Transverse colon (tissue), 4 donors: ENCODE measurements at regions not wholly inside any gene's neighbourhood (a gene's known extent, or its start where the extent isn't known, plus 50 kb on each side); places are given as distances from the start of the nearest gene placed in this dataset.
"Not testable (repeated sequence)": the region's sequence is repeated elsewhere in the genome, so short reads cannot be mapped to it uniquely, and the experiment has no call there.

ENCODE experiments used
- EP300 ChIP-seq: sonication (generic); formaldehyde crosslinking; IDR thresholded peaks from one replicate; pipeline ENCODE4 v1.6.1; 2017; ENCODE audit warnings: antibody characterized with exemption, low read depth
- POLR2A ChIP-seq: fragments of 450-650 bp; IDR thresholded peaks from one replicate; pipeline ENCODE4 v1.6.1; 2016; ENCODE audit warnings: antibody characterized with exemption, mild to moderate bottlenecking, moderate library complexity
- POLR2AphosphoS5 ChIP-seq, 3 donors: sonication (generic); formaldehyde crosslinking; IDR thresholded peaks; one replicate each; pipeline ENCODE4 v1.6.1; 2016; ENCODE audit warnings: antibody characterized with exemption in 3 of 3
- TF ChIP-seq, protein P1 (sequence below), 5 experiments: fragments of 200-600 bp in 3 of 5; fragments of 450-650 bp in 2 of 5; sonication (generic) in 3 of 5; IDR thresholded peaks; 1 replicate in 2 of 5; 2 replicates in 3 of 5; pipeline ENCODE4 v1.5.1; 2016 to 2017; ENCODE audit warnings: antibody characterized with exemption in 5 of 5, inconsistent platforms in 3 of 5, mild to moderate bottlenecking in 2 of 5, moderate library complexity in 1 of 5

DNA sequence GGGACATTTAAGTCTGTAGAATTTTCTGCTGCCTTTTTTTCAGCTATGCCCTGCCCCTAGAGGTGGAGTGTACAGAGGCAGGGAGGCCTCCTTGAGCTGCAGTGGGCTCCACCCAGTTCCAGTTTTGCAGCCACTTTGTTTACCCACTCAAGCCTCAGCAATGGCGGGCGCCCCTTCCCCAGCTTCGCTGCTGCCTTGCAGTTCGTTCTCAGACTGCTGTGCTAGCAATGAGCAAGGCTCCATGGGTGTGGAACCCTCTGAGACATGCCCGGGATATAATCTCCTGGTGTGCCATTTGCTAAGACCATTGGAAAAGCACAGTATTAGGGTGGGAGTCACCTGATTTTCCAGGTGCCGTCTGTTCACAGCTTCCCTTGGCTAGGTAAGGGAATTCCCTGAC, 68.0 kb upstream of the SEMA3E start:
- TF ChIP-seq, protein P1, sequence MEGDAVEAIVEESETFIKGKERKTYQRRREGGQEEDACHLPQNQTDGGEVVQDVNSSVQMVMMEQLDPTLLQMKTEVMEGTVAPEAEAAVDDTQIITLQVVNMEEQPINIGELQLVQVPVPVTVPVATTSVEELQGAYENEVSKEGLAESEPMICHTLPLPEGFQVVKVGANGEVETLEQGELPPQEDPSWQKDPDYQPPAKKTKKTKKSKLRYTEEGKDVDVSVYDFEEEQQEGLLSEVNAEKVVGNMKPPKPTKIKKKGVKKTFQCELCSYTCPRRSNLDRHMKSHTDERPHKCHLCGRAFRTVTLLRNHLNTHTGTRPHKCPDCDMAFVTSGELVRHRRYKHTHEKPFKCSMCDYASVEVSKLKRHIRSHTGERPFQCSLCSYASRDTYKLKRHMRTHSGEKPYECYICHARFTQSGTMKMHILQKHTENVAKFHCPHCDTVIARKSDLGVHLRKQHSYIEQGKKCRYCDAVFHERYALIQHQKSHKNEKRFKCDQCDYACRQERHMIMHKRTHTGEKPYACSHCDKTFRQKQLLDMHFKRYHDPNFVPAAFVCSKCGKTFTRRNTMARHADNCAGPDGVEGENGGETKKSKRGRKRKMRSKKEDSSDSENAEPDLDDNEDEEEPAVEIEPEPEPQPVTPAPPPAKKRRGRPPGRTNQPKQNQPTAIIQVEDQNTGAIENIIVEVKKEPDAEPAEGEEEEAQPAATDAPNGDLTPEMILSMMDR (IDR thresholded peaks at IDR 0.05), result not testable (repeated sequence)
- not testable (repeated sequence) for TF ChIP-seq POLR2A; POLR2AphosphoS5 (IDR thresholded peaks at IDR 0.05); EP300
